Right lobe of liver (tissue), 6 donors: ENCODE measurements at regions not wholly inside any gene's neighbourhood (a gene's known extent, or its start where the extent isn't known, plus 50 kb on each side); places are given as distances from the start of the nearest gene placed in this dataset.

ENCODE experiments used
- ATAC-seq, 4 donors: fragments of 200-7000 bp; cut with Tn5 transposase; one replicate each; pipeline ENCODE4 v1.9.1; 2020; ENCODE audit warnings: mild to moderate bottlenecking in 4 of 4, moderate library complexity in 4 of 4
- DNase-seq, 3 donors: peaks; one replicate each; pipeline ENCODE4 v3.0.0-alpha.2; 2020
- H3K27ac ChIP-seq, 3 donors: fragments of 200-600 bp; one replicate each; pipeline ENCODE4 v1.8.0; 2022
- H3K27me3 ChIP-seq, 2 donors: fragments of 200-600 bp; one replicate each; pipeline ENCODE4 v1.8.0; 2022
- H3K36me3 ChIP-seq, 4 donors: fragments of 200-600 bp; sonication (generic) in 1 of 4; one replicate each; pipeline versions ENCODE4 v1.5.1 to v1.8.0; 2017 to 2022; ENCODE audit warnings: control low read depth in 1 of 4
- H3K4me1 ChIP-seq, 4 donors: fragments of 200-600 bp; sonication (generic) in 1 of 4; one replicate each; pipeline versions ENCODE4 v1.5.1 to v1.8.0; 2017 to 2022; ENCODE audit warnings: control low read depth in 1 of 4
- H3K4me3 ChIP-seq, 3 donors: fragments of 200-600 bp; one replicate each; pipeline ENCODE4 v1.8.0; 2022
- H3K9me3 ChIP-seq, 4 donors: fragments of 200-600 bp; sonication (generic) in 1 of 4; one replicate each; pipeline versions ENCODE4 v1.5.1 to v1.8.0; 2017 to 2022; ENCODE audit warnings: control low read depth in 1 of 4
- CTCF ChIP-seq, 4 donors: fragments of 200-600 bp in 3 of 4; fragments of 450-650 bp in 1 of 4; IDR thresholded peaks; one replicate each; pipeline versions ENCODE4 v1.5.1 to v1.8.0; 2016 to 2022; ENCODE audit warnings: antibody characterized with exemption in 4 of 4, mild to moderate bottlenecking in 2 of 4
- POLR2A ChIP-seq: fragments of 450-650 bp; IDR thresholded peaks from one replicate; pipeline ENCODE4 v1.6.1; 2017; ENCODE audit warnings: antibody characterized with exemption, mild to moderate bottlenecking
- WGBS: methylation state at CpG from one replicate; pipeline ENCODE4 v1.1.6; 2018; ENCODE audit warnings: low coverage, low lambda C conversion rate; ENCODE audit not compliant: insufficient coverage; ENCODE audit errors: missing lambda C conversion rate; 5-methylcytosine and 5-hydroxymethylcytosine counted together
- intact Hi-C, 2 donors: fragments of 100-400 bp; cut with DNase I; formaldehyde crosslinking; loops; one replicate each; pipeline versions ENCODE4 v1.11.2 to v1.14.1; 2022
- donor health status: DM: no; HTN: yes; CAD: no.
- donor health status: DM: no; HTN: no; CAD: no.
- donor health status: DM: no; HTN: no; CAD: no.
- donor health status: DM: no; HTN: yes; CAD: no.
- donor health status: DM: no; HTN: yes; CAD: no.

GRCh38 chr7:10568891-10569290, 404.8 kb upstream of the PHF14 start:
- no peaks in the 10 kb centered on the region for H3K27me3 ChIP-seq
- DNase-seq = no peak
- no peak overlapping the region for H3K4me3 ChIP-seq
- no peaks in the 10 kb centered on the region for H3K36me3 ChIP-seq
- intact Hi-C loops = no loop called here
- no peak for TF ChIP-seq CTCF (IDR thresholded peaks at IDR 0.05)
- no peak for TF ChIP-seq POLR2A
- H3K9me3 ChIP-seq = no peaks in the 10 kb centered on the region
- peak in 1 of 4 donors; percentile 67 for ATAC-seq
- H3K27ac ChIP-seq = no peak overlapping the region
- no peaks in the 10 kb centered on the region for H3K4me1 ChIP-seq

- Histone ChIP-seq H3K27ac (no peak overlapping the region), H3K27me3 (no peaks in the 10 kb centered on the region), H3K9me3 (no peaks in the 10 kb centered on the region), H3K4me3 (no peak overlapping the region), H3K36me3 (no peaks in the 10 kb centered on the region), H3K4me1 (no peaks in the 10 kb centered on the region)
- ATAC-seq (no peak), DNase-seq (no peak)
- 5% methylated on average over 1 of the region's 1 CpG for WGBS
- intact Hi-C loops = no loop called here
- TF ChIP-seq CTCF (IDR thresholded peaks at IDR 0.05) = no peak
Observed at GRCh38 chr7:10571759-10572158, 401.9 kb upstream of the PHF14 start.

GRCh38 chr7:10577866-10578374, 395.8 kb upstream of the PHF14 start:
- no peak for DNase-seq
- intact Hi-C loops = no loop called here
- H3K27me3 ChIP-seq = no peaks in the 10 kb centered on the region
- no peak overlapping the region for H3K4me3 ChIP-seq
- H3K9me3 ChIP-seq = no peaks in the 10 kb centered on the region
- H3K27ac ChIP-seq = no peak overlapping the region
- no peak for ATAC-seq
- no peaks in the 10 kb centered on the region for H3K4me1 ChIP-seq
- TF ChIP-seq CTCF (IDR thresholded peaks at IDR 0.05) = no peak
- no peak for TF ChIP-seq POLR2A
- H3K36me3 ChIP-seq = no peaks in the 10 kb centered on the region
- WGBS = 77% methylated on average over 2 of the region's 3 CpGs

GRCh38 chr7:10579561-10579960, 394.1 kb upstream of the PHF14 start:
- Histone ChIP-seq H3K27ac (no peak overlapping the region), H3K36me3 (no peaks in the 10 kb centered on the region), H3K9me3 (no peaks in the 10 kb centered on the region), H3K4me3 (no peak overlapping the region), H3K4me1 (no peaks in the 10 kb centered on the region), H3K27me3 (no peaks in the 10 kb centered on the region)
- WGBS = 62% methylated on average over 3 of the region's 3 CpGs
- TF ChIP-seq CTCF (IDR thresholded peaks at IDR 0.05) = no peak
- no peak for TF ChIP-seq POLR2A
- intact Hi-C loops = no loop called here
- no peak for DNase-seq
- ATAC-seq = no peak

GRCh38 chr7:10584886-10585285, 388.8 kb upstream of the PHF14 start:
- WGBS = 41% methylated on average over 4 of the region's 4 CpGs
- intact Hi-C loops = no loop called here
- DNase-seq (no peak), ATAC-seq (no peak)
- Histone ChIP-seq H3K4me3 (no peak overlapping the region), H3K27me3 (no peaks in the 10 kb centered on the region), H3K4me1 (no peaks in the 10 kb centered on the region), H3K27ac (no peak overlapping the region), H3K9me3 (no peaks in the 10 kb centered on the region), H3K36me3 (no peaks in the 10 kb centered on the region)
- TF ChIP-seq POLR2A (no peak), CTCF (IDR thresholded peaks at IDR 0.05) (no peak)
